KBM-7 (cell line): ENCODE measurements at regions not wholly inside any gene's neighbourhood (a gene's known extent, or its start where the extent isn't known, plus 50 kb on each side); places are given as distances from the start of the nearest gene placed in this dataset.

Experiments used
- DNase-seq: peaks from one replicate; pipeline ENCODE4 v3.0.0-alpha.2; 2015
- in situ Hi-C: fragments of 300-500 bp; cut with MboI; formaldehyde crosslinking; loops from 2 replicates; pipeline ENCODE4 v1.14.3; 2020; ENCODE audit warnings: low sequenced_read_pairs, low pct_unique_long_range_greater_than_20kb, mixed read lengths

DNA sequence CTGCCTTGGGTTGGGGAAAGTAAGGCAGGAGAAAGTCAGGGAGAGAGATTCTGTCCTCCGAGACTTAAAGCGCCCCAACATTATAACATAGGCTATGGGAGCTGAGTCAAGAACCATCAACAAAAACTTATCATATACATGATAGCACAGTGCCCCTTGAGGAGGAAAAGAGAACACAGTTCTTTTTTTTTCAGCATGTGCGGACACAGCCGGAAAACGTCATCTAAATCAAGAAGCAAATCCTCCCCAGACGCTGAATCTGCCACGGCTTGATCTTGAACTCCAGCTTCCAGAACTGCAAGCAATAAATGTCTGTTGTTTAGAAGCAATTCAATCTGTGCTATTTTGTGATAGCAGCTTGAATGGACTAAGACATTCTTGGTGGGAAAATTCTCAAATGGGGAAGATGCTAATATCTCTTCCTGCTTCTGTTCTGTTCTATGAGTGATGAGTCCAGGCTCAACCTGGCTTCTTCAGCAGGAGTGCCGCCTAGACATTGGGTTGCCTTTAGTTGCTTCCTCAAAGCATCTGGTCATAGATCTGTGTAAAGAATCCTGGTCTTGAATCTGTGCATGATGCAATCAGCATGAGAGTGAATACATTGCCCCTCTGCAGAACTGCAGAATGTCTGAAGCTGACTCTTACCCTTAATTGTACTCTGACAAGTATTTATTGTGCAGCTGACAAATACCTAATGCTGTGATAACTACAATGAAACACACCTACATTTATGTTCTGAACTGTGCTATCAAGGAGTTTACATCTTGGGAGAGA lies 549.8 kb upstream of the PRKX start:
- DNase-seq: peak; percentile 58
- in situ Hi-C loops: no loop called here

DNA sequence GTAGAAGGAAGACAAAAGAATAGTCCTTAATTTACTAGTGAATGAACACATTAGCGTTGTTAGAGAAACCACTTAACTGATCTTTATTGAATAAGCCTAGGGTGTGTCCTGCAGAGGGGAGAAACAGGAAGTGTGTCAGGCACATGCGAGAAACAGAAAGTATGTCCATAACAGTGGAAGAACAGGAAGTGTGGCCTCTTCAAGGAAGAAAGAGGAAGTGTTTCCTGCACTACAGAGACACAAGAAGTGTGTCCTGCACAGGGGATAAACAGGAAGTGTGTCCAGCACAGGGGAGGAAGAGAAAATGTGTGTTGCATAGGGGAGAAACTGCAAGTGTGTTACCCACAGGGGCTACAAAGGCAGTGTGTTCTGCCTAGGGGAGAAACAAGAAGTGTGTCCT lies 539.6 kb upstream of the PRKX start:
- DNase-seq: peak; percentile 71
- in situ Hi-C loops: no loop called here

DNA sequence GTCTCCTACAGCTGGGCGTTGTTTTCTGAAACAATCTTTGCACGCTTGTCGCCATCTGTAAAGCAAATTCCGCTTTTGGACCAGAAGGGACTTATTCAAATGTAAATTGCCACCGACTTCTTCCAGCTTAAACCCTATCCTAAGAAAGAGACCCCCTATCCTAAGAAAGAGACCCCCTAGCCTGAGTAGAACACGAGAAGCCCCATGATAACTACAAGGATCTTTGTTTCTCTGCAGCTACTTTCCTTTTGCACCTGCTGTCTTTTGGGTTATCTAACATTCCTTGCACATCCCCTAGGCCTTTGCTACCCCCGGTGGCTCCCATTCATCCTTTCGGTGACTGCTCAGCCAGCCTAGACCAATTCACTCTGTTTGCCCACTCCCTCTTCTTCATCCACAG lies 536.0 kb upstream of the PRKX start:
- DNase-seq: no peak
- in situ Hi-C loops: no loop called here

DNA sequence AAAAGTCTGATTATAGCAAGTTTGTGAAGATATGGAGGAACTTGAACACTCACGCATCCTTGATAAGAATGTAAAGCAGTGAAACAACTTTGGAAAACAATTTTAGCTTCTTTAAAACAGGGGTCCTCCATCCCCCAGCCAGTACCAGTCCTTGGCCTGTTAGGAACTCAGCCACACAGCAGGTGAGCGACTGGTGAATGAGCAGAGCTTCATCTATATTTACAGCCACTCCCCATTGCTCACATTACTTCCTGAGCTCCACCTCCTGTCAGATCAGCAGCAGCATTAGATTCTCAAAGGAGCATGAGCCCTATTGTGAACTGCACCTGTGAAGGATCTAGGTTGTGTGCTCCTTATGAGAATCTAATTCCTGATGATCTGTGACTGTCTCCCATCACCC lies 530.3 kb upstream of the PRKX start:
- no peak for DNase-seq
- in situ Hi-C loops: no loop called here

DNA sequence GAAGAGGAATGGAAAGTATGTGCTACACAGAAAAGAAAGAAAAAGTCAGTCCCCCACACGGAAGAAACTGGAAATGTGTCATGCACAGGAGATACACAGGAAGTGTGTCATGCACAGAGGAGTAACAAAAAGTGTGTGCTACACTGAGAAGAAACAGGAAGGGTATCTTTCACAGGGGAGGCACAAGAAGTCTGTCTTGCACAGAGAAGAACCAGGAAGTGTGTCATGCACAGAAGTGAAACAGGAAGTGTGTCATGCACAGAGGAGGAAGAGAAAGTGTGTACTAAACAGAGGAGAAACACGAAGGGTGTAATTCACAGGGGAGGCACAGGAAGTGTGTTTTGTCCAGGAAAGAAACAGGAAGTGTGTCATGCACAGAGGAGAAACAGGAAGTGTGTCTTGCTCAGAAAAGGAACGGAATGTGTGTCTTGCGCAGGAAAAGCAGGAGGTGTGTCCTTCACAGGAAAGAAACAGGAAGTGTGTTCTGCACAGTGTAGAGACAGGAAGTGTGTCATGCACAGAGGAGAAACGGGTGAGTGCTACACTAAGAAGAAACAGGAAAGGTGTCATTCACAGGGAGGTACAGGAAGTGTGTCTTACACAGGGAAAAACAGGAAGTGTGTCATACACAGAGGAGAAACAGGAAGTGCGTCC lies 527.2 kb upstream of the PRKX start:
- DNase-seq: peak; percentile 77
- in situ Hi-C loops: no loop called here

DNA sequence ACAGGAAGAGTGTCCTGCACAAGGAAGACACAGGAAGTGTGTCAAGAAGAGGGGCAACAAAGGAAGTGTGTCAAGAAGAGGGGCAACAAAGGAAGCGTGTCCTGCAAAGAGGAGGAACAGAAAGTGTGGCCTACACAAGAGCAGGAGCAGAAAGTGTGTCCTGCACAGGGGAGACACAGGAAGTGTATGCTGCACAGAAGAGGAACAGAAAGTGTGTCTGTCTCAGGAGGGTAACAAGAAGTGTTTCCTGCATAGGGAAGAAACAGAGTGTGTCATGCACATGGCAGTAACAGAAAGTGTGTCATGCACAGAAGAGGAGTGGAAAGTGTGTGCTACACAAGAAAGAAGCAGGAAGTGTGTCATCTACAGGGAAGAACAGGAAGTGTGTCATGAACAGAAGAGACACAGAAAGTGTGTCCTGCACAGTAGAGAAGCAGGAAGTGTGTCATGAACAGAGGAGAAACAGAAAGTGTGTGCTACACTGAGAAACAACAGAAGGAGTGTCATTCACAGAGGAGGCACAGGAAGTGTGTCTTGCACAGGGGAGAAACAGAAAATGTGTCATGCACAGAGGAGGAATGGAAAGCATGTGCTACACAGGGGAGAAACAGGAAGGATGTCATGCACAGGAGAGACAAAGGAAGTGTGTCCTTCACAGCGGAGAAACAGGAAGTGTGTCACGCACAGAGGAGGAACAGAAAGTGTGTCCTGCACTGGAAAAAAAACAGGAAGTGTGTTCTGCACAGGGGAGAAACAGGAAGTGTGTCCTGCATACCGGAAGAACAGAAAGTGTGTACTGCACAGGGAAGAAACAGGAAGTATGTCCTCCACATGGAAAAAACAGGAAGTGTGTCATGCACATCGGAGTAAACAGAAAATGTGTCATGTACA lies 526.4 kb upstream of the PRKX start:
- DNase-seq: peak; percentile 77
- in situ Hi-C loops: no loop called here

DNA sequence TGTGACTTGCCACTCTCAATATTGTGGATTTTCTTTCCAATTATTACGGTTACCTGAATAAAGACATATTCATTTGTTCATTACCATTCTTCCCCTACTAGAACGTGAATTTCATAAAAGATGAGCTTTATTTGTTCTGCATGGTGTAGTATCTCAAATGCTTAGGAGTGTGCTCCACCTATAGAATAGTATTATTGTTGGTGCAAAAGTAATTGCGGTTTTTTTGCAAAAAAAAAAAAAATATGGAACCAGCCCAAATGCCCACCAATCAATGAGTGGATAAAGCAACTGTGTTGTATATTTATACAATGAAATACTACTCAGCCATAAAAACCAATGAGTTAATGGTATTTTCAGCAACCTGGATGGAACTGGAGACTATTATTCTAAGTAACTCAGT lies 525.5 kb upstream of the PRKX start:
- in situ Hi-C loops: no loop called here
- no peak for DNase-seq

DNA sequence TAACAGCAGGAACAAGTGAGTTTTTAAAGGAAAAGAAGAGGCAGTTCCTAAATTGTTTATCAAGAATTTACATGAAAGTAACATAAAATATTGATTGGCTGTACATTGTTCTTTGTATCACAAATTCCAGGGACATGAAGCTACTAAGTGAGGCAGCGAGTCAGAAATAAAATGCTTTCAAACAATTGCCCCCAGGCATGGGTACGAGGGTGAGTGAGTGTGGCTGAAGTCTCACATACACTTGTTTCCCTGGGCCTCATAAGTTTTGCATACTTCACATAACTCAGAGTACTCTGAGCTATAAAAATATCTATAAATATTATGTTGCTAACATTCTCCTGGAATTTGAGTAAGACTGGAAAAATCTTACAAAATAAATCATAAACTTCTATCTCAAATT lies 511.6 kb upstream of the PRKX start:
- no peak for DNase-seq
- in situ Hi-C loops: no loop called here

DNA sequence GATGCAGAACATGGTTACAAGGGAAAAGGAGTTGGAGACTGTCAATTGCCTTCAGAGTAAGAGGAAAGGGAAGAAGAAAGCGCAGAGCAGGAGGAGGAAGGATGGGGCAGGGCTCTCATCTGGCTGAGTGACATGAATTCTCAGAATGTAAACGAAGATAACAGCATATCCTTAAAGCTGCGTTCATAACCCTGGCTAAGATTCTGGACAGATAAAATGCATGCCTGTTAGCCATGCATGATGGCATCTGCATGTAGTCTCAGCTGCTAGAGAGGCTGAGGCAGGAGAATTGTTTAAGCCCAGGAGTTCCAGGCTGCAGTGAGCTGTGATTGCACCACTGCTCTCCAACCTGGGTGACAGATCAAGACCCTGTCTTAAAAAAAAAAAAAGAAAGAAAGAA lies 493.5 kb upstream of the PRKX start:
- in situ Hi-C loops: no loop called here
- DNase-seq: no peak

DNA sequence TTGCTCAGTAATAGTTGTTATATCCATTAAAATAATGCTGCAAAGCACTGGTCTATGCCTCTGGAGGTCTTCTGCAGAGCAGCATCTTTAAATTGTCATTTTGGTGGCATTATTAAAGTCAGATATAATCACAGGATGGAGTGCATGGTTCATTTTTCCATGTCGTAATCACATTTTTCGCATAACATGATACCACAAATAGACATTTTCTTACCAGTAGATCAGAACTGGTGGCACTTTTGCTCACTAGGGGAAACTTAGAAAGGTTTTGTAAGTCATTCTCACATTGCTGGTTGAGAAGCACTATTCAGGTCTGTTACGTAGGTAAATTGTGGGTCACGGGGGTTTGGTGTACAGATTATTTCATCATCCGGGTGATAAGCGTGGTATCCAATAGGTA lies 484.5 kb upstream of the PRKX start:
- DNase-seq: no peak
- in situ Hi-C loops: no loop called here

DNA sequence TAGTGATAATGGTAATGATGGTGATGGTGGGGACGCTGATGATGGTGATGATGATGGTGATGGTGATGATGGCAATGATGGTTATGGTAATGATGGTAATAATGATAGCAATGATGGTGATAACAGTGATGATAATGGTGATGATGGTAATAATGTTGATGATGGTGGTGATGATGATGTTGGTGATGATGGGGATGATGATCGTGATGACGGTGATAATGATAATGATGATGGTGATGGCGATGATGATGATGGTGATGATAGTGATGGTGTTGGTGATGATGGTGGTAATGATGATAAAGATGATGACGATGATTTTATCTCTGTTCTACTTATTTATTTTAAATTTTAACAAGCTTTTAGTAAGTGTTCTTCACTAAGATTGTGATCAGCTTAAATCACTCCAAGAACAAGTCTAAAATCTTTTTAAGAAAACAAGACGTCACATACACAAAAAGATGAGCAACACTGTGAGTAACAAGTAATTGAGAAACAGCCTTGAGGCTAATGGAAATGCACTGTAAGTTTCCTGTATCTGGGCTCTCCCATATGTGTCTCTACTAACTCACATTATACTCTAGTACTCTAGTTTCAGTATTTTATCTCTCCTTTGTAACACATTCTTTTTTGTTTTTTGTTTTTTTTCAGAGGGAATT lies 480.2 kb upstream of the PRKX start:
- in situ Hi-C loops: no loop called here
- no peak for DNase-seq

DNA sequence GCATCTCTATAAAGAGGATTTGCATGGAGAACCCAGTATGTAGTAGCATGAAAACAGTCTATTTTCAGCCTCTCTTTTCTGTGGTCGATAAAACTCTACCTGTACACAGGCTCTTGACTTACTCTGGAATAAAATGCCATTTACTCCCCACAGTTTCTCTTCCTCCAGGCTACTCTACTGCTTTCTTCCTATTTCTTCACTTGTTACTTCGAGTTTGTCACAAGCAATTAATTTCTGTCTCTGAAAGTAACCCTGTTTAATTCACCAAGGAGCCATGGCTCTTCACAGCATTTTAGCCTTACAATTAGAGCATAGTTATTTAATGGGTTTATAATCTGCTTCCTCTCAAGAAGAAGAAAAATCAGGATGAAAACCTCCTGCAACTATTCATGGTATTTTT lies 472.9 kb upstream of the PRKX start:
- no peak for DNase-seq
- in situ Hi-C loops: no loop called here

DNA sequence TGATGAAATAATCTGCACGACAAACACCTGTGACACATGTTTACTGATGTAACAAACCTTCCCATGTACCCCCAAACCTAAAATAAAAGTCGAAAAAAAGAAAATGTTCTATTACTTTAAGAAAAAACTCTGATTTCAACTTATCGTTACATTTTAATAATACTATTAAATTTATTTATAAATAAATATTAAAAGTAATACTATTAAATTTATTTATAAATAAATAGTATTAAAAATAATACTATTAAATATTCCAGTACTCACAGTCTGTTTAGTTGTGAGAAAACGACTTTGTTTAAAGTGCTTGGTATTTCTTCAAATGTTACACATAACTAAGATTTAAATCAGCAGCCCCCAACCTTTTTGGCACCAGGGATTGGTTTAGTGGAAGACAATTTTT lies 471.6 kb upstream of the PRKX start:
- in situ Hi-C loops: no loop called here
- DNase-seq: no peak

DNA sequence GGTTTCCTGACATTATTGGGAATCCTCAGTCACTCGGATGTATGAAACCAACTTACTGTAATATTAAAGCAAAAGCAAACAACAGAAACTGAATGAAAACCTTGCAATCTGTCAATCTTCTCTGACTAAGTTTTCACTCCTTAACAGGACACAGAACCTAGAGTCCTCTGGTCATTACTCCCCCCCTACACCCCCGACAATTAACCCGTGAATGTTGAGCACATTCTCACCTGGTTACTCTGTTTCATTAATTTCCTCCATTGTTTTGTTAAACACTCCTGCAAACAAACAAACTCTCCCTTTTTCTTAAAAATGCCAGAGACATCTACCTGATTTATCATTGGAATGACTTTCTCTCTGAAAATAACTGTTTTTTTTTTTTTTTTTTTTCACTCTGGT lies 469.0 kb upstream of the PRKX start:
- DNase-seq: no peak
- in situ Hi-C loops: no loop called here

DNA sequence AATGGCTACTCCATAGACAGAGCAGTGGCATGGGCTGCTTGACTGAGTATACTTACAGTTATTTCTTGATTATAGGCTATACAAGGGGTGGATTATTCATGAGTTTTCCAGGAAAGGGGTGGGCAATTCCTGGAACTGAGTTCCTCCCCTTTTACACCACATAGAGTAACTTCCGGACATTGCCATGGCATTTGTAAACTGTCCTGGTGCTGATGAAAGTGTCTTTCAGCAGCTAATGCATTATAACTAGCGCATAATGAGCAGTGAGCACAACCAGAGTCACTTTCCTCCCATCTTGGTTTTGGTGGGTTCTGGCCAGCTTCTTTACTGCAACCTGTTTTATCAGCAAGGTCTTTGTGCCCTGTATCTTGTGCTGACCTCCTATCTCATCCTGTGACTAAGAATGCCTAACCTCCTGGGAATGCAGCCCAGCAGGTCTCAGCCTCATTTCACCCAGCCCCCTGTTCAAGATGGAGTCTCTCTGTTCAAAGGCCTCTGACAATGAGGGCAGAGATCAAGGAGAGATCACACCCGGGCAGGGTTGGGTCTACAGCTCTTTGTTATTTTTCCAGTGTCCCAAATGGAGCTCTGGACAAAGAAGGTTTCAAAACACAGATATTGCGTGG lies 468.4 kb upstream of the PRKX start:
- DNase-seq: no peak
- in situ Hi-C loops: no loop called here

DNA sequence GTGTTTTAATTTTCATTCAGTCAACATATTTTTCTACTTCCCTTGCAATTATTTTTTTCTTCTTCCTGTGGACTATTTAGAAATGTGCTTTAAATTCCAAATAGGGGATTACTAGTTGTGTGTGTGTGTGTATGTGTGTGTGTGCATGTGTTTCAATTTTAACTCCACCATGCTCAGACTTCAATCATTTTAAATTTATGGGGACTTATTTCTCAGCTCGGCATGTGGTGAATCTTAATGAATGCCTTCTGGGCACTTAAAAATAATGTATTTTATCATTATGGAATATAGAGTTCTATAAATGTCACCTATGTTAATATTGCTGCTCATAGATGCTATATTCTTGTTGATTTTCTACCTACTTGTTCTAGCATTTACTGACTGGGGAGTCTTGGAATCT lies 465.6 kb upstream of the PRKX start:
- in situ Hi-C loops: no loop called here
- no peak for DNase-seq

DNA sequence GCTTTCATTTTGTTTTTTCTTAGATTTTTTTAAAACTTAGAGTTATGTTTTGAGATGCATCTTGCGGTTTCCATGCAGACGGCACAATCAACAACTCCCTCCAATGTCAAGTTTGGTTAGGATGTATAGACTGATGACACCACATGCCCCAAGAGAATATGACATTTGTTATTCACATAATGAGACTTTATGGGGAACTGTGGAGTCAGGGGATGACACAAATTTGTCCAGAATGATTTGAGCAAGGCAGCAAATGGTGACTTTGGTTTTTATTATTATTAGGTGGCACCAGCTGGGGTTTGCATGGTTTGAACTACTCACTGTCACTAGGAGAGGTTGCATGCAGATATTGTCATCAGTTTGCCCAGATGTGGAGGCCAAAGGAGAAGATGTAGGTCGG lies 461.8 kb upstream of the PRKX start:
- DNase-seq: no peak
- in situ Hi-C loops: no loop called here

DNA sequence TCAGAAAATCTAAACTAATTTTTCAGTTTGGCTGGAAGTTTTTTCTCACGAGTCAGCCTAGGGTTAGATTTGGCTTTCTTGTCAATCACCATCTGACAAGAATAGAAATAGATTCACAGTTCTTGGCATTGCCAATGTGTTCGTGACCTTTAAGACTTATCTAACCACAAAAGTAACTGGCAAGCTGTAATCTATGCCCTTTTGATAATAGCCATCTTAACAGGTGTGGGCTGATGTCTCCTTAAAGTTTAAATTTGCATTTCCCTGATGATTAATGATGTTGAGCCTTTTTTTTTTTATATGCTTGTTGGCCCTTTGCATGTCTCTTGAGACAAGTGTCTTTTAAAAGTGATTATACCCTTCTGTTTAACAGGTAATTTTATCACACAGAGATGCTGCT lies 460.3 kb upstream of the PRKX start:
- DNase-seq: no peak
- in situ Hi-C loops: no loop called here

DNA sequence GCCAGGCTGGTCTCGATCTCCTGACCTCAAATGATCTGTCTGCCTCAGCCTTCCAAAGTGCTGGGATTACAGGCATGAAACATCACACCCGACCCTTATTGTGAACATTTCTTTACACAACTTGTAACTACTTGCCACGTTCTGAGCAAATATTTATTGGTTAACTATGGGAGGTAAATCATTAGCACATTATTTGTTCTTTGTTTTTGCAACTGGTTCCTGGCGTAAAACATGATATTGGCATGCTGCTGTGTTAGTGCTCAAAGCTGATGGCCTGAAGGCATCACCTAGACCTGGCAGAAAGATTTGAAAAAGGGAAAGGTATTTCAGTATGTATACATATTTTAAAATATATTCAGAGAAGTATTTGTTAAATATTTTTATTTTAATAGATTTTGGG lies 438.3 kb upstream of the PRKX start:
- in situ Hi-C loops: no loop called here
- DNase-seq: no peak
